ENCODE measurements at regions not wholly inside any gene's neighbourhood (a gene's known extent, or its start where the extent isn't known, plus 50 kb on each side); places are given as distances from the start of the nearest gene placed in this dataset.
A peak's percentile ranks its signal among the peaks of the same experiment; 100 is the strongest.

GRCh38 chr12:23098517-23098916 lies 473.5 kb downstream of the ETNK1 start (continued):
- no peak for TF ChIP-seq ZNF747 (tag by site-specific recombination; IDR thresholded peaks at IDR 0.05)
- TF ChIP-seq ZNF292 (tag by site-specific recombination; IDR thresholded peaks at IDR 0.05; ENCODE audit: borderline replicate concordance, low read depth): no peak
- no peak for TF ChIP-seq ZNF280D (tag by site-specific recombination; IDR thresholded peaks at IDR 0.05)
- TF ChIP-seq ZBTB21 (tag by site-specific recombination; IDR thresholded peaks at IDR 0.05): no peak; the same call in 1 of the 2 replicates
- peak; percentile 59; the same call in 1 of the 2 replicates for TF ChIP-seq ZBTB6 (tag by site-specific recombination; IDR thresholded peaks at IDR 0.05)
- TF ChIP-seq KLF10 (tag by site-specific recombination; IDR thresholded peaks at IDR 0.05): peak; percentile 72
- peak; percentile 46; the same call in 1 of the 2 replicates for TF ChIP-seq ZNF350 (tag by site-specific recombination; IDR thresholded peaks at IDR 0.05)
- no peak for TF ChIP-seq ZBTB10 (tag by site-specific recombination; IDR thresholded peaks at IDR 0.05)
- no peak for TF ChIP-seq KLF16 (tag by site-specific recombination; IDR thresholded peaks at IDR 0.05)
- 0 out of 2 replicates have a peak, but pooled peaks have one; percentile 6 for TF ChIP-seq ZNF654 (tag by site-specific recombination; IDR thresholded peaks at IDR 0.05; ENCODE audit: low read depth)
- no peak for TF ChIP-seq PRDM2 (tag by site-specific recombination; IDR thresholded peaks at IDR 0.05; ENCODE audit: borderline replicate concordance)
- no peak for TF ChIP-seq ZFP37 (tag by site-specific recombination; IDR thresholded peaks at IDR 0.05)
- no peak for TF ChIP-seq ZNF639 (tag by site-specific recombination; IDR thresholded peaks at IDR 0.05)
- no peak for TF ChIP-seq ELK4 (IDR thresholded peaks at IDR 0.05; ENCODE audit: borderline replicate concordance, low read depth, low read length)
- TF ChIP-seq ZSCAN16 (tag by site-specific recombination; IDR thresholded peaks at IDR 0.05): no peak
- no peak for TF ChIP-seq HOXD13 (CRISPR knock-in tag; IDR thresholded peaks at IDR 0.05; ENCODE audit: borderline replicate concordance)
- TF ChIP-seq ZNF558 (tag by site-specific recombination; IDR thresholded peaks at IDR 0.05): no peak
- no peak for TF ChIP-seq ZNF571 (tag by site-specific recombination; IDR thresholded peaks at IDR 0.05)
- TF ChIP-seq ZNF354C (tag by site-specific recombination; IDR thresholded peaks at IDR 0.05; ENCODE audit: borderline replicate concordance, low read depth): no peak
- TF ChIP-seq ZNF112 (tag by site-specific recombination; IDR thresholded peaks at IDR 0.05): no peak
- TF ChIP-seq ZNF624 (tag by site-specific recombination; IDR thresholded peaks at IDR 0.05): no peak
- no peak for TF ChIP-seq KLF7 (tag by site-specific recombination; IDR thresholded peaks at IDR 0.05; ENCODE audit: borderline replicate concordance)
- no peak for TF ChIP-seq ZSCAN30 (tag by site-specific recombination; IDR thresholded peaks at IDR 0.05)
- TF ChIP-seq ZNF600 (tag by site-specific recombination; IDR thresholded peaks at IDR 0.05): no peak
